ENCODE measurements at regions not wholly inside any gene's neighbourhood (a gene's known extent, or its start where the extent isn't known, plus 50 kb on each side); places are given as distances from the start of the nearest gene placed in this dataset.

GRCh38 chr10:4219901-4220300 lies 434.9 kb upstream of the KLF6 start:
- H3K27ac ChIP-seq (ENCODE audit: low read length), result no peak overlapping the region
- no peaks in the 10 kb centered on the region for H3K9me3 ChIP-seq (ENCODE audit: insufficient read depth, low read depth, low read length)
- peaks cover 26% of the 10 kb centered on the region for H3K4me1 ChIP-seq (ENCODE audit: insufficient read depth, low read length)
- H3K4me3 ChIP-seq (ENCODE audit: low read length), result no peak overlapping the region
- H3K36me3 ChIP-seq (ENCODE audit: insufficient read depth, low read depth, low read length), result no peaks in the 10 kb centered on the region
- no peaks in the 10 kb centered on the region for H3K27me3 ChIP-seq (ENCODE audit: insufficient read depth, low read length)
- no peak overlapping the region for H3K9ac ChIP-seq (ENCODE audit: low read depth, low read length)

DNA sequence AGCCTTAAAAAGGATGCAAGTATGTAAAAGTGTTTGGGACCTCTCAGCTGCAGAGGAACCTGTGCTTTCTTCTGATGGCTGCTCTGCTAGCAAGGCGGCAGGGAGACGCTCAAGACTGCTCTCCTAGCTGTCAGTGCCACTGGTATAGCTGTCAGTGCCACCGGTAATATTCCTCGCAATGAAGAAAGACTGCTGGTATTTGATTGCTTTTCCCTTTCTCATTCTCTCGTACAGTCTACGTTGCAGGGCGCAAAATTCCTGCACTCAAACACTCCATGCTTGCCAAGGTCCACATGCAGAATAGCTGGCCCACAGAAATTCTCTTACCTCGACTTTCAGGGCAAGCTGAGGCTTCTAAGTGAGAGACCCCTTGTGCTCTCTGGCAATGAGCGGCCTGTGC lies 432.6 kb upstream of the KLF6 start:
- Histone ChIP-seq H3K9ac (ENCODE audit: low read depth, low read length) (no peak overlapping the region), H3K9me3 (ENCODE audit: insufficient read depth, low read depth, low read length) (no peaks in the 10 kb centered on the region), H3K27ac (ENCODE audit: low read length) (no peak overlapping the region), H3K27me3 (ENCODE audit: insufficient read depth, low read length) (no peaks in the 10 kb centered on the region), H3K36me3 (ENCODE audit: insufficient read depth, low read depth, low read length) (no peaks in the 10 kb centered on the region), H3K4me1 (ENCODE audit: insufficient read depth, low read length) (peaks cover 29% of the 10 kb centered on the region), H3K4me3 (ENCODE audit: low read length) (no peak overlapping the region)

DNA sequence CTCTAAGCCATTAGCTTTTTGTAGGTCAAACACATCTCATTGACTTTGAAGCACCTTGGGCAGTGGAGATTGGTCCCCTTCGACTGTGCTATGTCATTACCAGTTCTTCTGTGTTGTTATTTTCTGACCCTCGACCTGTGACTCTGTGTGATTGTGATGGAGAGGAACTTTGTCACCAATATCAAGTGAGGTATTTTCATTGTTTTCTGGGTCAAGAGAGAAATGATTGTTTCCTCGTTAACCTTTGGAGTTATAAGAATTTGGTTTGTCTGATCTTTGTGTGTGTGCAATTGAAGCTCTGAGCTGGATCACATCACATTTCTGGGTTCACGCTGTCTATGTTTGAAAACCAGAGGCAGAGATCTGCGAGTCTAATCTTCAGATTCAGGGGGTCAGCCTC lies 432.2 kb upstream of the KLF6 start:
- Histone ChIP-seq H3K36me3 (ENCODE audit: insufficient read depth, low read depth, low read length) (no peaks in the 10 kb centered on the region), H3K9ac (ENCODE audit: low read depth, low read length) (no peak overlapping the region), H3K4me3 (ENCODE audit: low read length) (no peak overlapping the region), H3K27me3 (ENCODE audit: insufficient read depth, low read length) (no peaks in the 10 kb centered on the region), H3K4me1 (ENCODE audit: insufficient read depth, low read length) (peaks cover 31% of the 10 kb centered on the region), H3K9me3 (ENCODE audit: insufficient read depth, low read depth, low read length) (no peaks in the 10 kb centered on the region), H3K27ac (ENCODE audit: low read length) (no peak overlapping the region)

DNA sequence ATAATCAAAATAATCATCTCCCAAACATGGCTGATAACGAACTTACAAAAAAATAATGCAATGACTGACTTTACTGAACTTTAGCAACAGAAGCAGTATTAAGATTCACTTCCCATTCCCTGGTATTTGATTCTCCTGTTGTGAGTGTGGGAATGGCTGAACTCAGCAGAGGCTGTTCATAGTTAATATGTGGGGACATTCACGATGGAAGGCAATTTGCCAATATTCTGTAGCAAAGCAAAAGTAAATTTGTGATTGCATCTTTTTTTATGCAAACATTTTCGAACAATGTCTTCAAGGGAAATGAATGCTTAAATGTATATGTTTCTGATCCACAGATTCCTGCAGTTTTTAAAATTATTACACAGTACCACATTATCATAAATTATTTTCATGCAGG lies 431.7 kb upstream of the KLF6 start:
- no peaks in the 10 kb centered on the region for H3K27me3 ChIP-seq (ENCODE audit: insufficient read depth, low read length)
- peaks cover 31% of the 10 kb centered on the region for H3K4me1 ChIP-seq (ENCODE audit: insufficient read depth, low read length)
- H3K9ac ChIP-seq (ENCODE audit: low read depth, low read length), result no peak overlapping the region
- no peaks in the 10 kb centered on the region for H3K36me3 ChIP-seq (ENCODE audit: insufficient read depth, low read depth, low read length)
- H3K27ac ChIP-seq (ENCODE audit: low read length), result no peak overlapping the region
- H3K4me3 ChIP-seq (ENCODE audit: low read length), result no peak overlapping the region
- H3K9me3 ChIP-seq (ENCODE audit: insufficient read depth, low read depth, low read length), result no peaks in the 10 kb centered on the region

DNA sequence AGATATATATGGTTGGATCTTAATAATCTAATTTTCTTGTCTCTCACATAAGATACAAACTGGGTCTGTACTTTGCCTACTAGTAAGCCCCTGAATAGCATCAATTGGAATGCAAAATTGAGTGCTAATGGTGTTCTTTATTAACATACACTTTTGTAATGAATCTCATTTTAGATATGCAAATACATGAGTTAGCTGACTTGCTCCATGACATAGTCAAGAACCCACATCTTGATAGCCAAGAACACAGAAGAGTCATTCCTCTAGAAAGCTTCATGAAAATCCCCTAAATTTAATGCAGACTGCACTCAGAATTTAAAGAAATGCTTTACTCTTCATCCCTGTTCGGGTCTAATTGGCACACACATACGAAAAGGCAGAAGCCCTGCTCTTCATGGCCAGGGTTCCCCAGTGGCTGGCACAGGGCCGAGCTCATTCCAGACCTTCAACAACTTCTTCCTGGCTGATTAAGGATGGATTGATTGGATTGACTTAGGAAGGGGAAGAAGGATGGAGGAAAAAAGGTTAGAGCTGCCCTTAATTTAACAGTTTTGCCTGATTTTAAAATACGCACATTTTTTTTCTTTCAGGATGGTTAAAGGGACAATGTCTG lies 431.1 kb upstream of the KLF6 start:
- no peak overlapping the region for H3K4me3 ChIP-seq (ENCODE audit: low read length)
- H3K9me3 ChIP-seq (ENCODE audit: insufficient read depth, low read depth, low read length), result no peaks in the 10 kb centered on the region
- H3K27me3 ChIP-seq (ENCODE audit: insufficient read depth, low read length), result no peaks in the 10 kb centered on the region
- H3K9ac ChIP-seq (ENCODE audit: low read depth, low read length), result no peak overlapping the region
- H3K36me3 ChIP-seq (ENCODE audit: insufficient read depth, low read depth, low read length), result no peaks in the 10 kb centered on the region
- H3K27ac ChIP-seq (ENCODE audit: low read length), result no peak overlapping the region
- peaks cover 31% of the 10 kb centered on the region for H3K4me1 ChIP-seq (ENCODE audit: insufficient read depth, low read length)

- H3K4me3 ChIP-seq (ENCODE audit: low read length), result no peak overlapping the region; the same call in 1 of the 2 replicates
Measured at GRCh38 chr10:4215485-4215884, 430.5 kb upstream of the KLF6 start.

GRCh38 chr10:4214908-4215307 lies 429.9 kb upstream of the KLF6 start:
- H3K9me3 ChIP-seq (ENCODE audit: insufficient read depth, low read depth, low read length), result no peaks in the 10 kb centered on the region
- no peaks in the 10 kb centered on the region for H3K36me3 ChIP-seq (ENCODE audit: insufficient read depth, low read depth, low read length)
- peaks cover 29% of the 10 kb centered on the region for H3K4me1 ChIP-seq (ENCODE audit: insufficient read depth, low read length)
- no peak overlapping the region for H3K9ac ChIP-seq (ENCODE audit: low read depth, low read length)
- H3K27ac ChIP-seq (ENCODE audit: low read length), result no peak overlapping the region
- no peaks in the 10 kb centered on the region for H3K27me3 ChIP-seq (ENCODE audit: insufficient read depth, low read length)
- H3K4me3 ChIP-seq (ENCODE audit: low read length), result peak overlapping the region; percentile 19; the same call in 1 of the 2 replicates

More at GRCh38 chr10:4215485-4215884, 430.5 kb upstream of the KLF6 start:
- Histone ChIP-seq H3K4me1 (ENCODE audit: insufficient read depth, low read length) (peaks cover 29% of the 10 kb centered on the region), H3K9ac (ENCODE audit: low read depth, low read length) (no peak overlapping the region), H3K36me3 (ENCODE audit: insufficient read depth, low read depth, low read length) (no peaks in the 10 kb centered on the region), H3K27ac (ENCODE audit: low read length) (no peak overlapping the region), H3K9me3 (ENCODE audit: insufficient read depth, low read depth, low read length) (no peaks in the 10 kb centered on the region), H3K27me3 (ENCODE audit: insufficient read depth, low read length) (no peaks in the 10 kb centered on the region)

GRCh38 chr10:4213441-4213840 lies 428.4 kb upstream of the KLF6 start:
- no peak overlapping the region for H3K4me3 ChIP-seq (ENCODE audit: low read length)
- peaks cover 29% of the 10 kb centered on the region for H3K4me1 ChIP-seq (ENCODE audit: insufficient read depth, low read length)
- H3K27me3 ChIP-seq (ENCODE audit: insufficient read depth, low read length), result no peaks in the 10 kb centered on the region
- H3K36me3 ChIP-seq (ENCODE audit: insufficient read depth, low read depth, low read length), result no peaks in the 10 kb centered on the region
- no peak overlapping the region for H3K9ac ChIP-seq (ENCODE audit: low read depth, low read length)
- H3K27ac ChIP-seq (ENCODE audit: low read length), result no peak overlapping the region
- H3K9me3 ChIP-seq (ENCODE audit: insufficient read depth, low read depth, low read length), result no peaks in the 10 kb centered on the region

- Histone ChIP-seq H3K4me1 (ENCODE audit: insufficient read depth, low read length) (peaks cover 26% of the 10 kb centered on the region), H3K36me3 (ENCODE audit: insufficient read depth, low read depth, low read length) (no peaks in the 10 kb centered on the region), H3K9me3 (ENCODE audit: insufficient read depth, low read depth, low read length) (no peaks in the 10 kb centered on the region), H3K9ac (ENCODE audit: low read depth, low read length) (no peak overlapping the region), H3K27ac (ENCODE audit: low read length) (no peak overlapping the region), H3K27me3 (ENCODE audit: insufficient read depth, low read length) (no peaks in the 10 kb centered on the region), H3K4me3 (ENCODE audit: low read length) (no peak overlapping the region)
Measured at GRCh38 chr10:4212111-4212630, 427.2 kb upstream of the KLF6 start.

- 0 out of 2 replicates have a peak, but pooled peaks cover 2% of the 10 kb centered on the region for H3K4me1 ChIP-seq (ENCODE audit: insufficient read depth, low read length)
- H3K36me3 ChIP-seq (ENCODE audit: insufficient read depth, low read depth, low read length), result no peaks in the 10 kb centered on the region
- H3K27me3 ChIP-seq (ENCODE audit: insufficient read depth, low read length), result no peaks in the 10 kb centered on the region
- H3K4me3 ChIP-seq (ENCODE audit: low read length), result no peak overlapping the region
- H3K27ac ChIP-seq (ENCODE audit: low read length), result no peak overlapping the region
- no peak overlapping the region for H3K9ac ChIP-seq (ENCODE audit: low read depth, low read length)
- no peaks in the 10 kb centered on the region for H3K9me3 ChIP-seq (ENCODE audit: insufficient read depth, low read depth, low read length)
Measured at GRCh38 chr10:4208499-4208898, 423.5 kb upstream of the KLF6 start.

DNA sequence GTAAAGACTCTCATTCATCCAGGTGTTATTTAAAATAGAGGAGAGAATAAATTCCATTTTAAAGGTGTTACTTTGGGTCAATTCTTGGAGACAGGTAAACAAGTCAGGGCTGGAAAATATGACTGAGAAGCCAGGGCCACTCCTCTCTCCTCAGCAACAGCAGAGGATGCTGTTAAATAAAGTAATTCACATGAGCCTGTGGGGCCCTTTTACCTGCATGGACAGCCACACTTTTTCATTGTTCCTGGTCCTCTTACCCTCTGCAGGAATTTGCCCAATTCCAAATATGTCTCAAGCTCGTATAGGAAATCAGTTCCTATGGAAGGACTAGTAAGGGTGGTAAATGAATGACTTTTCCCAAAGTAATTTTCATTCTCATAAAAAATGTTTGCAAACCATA lies 420.1 kb upstream of the KLF6 start:
- Histone ChIP-seq H3K4me3 (ENCODE audit: low read length) (no peak overlapping the region), H3K9me3 (ENCODE audit: insufficient read depth, low read depth, low read length) (no peaks in the 10 kb centered on the region), H3K9ac (ENCODE audit: low read depth, low read length) (no peak overlapping the region), H3K4me1 (ENCODE audit: insufficient read depth, low read length) (no peaks in the 10 kb centered on the region), H3K27me3 (ENCODE audit: insufficient read depth, low read length) (no peaks in the 10 kb centered on the region), H3K36me3 (ENCODE audit: insufficient read depth, low read depth, low read length) (no peaks in the 10 kb centered on the region), H3K27ac (ENCODE audit: low read length) (no peak overlapping the region)

- no peak overlapping the region for H3K4me3 ChIP-seq (ENCODE audit: low read length)
- no peaks in the 10 kb centered on the region for H3K36me3 ChIP-seq (ENCODE audit: insufficient read depth, low read depth, low read length)
- no peak overlapping the region for H3K27ac ChIP-seq (ENCODE audit: low read length)
- no peaks in the 10 kb centered on the region for H3K27me3 ChIP-seq (ENCODE audit: insufficient read depth, low read length)
- no peak overlapping the region for H3K9ac ChIP-seq (ENCODE audit: low read depth, low read length)
- H3K9me3 ChIP-seq (ENCODE audit: insufficient read depth, low read depth, low read length), result no peaks in the 10 kb centered on the region
- H3K4me1 ChIP-seq (ENCODE audit: insufficient read depth, low read length), result no peaks in the 10 kb centered on the region
Measured at GRCh38 chr10:4202938-4203337, 417.9 kb upstream of the KLF6 start.
